ENCODE measurements at regions not wholly inside any gene's neighbourhood (a gene's known extent, or its start where the extent isn't known, plus 50 kb on each side); places are given as distances from the start of the nearest gene placed in this dataset.

- TF ChIP-seq, protein P1, sequence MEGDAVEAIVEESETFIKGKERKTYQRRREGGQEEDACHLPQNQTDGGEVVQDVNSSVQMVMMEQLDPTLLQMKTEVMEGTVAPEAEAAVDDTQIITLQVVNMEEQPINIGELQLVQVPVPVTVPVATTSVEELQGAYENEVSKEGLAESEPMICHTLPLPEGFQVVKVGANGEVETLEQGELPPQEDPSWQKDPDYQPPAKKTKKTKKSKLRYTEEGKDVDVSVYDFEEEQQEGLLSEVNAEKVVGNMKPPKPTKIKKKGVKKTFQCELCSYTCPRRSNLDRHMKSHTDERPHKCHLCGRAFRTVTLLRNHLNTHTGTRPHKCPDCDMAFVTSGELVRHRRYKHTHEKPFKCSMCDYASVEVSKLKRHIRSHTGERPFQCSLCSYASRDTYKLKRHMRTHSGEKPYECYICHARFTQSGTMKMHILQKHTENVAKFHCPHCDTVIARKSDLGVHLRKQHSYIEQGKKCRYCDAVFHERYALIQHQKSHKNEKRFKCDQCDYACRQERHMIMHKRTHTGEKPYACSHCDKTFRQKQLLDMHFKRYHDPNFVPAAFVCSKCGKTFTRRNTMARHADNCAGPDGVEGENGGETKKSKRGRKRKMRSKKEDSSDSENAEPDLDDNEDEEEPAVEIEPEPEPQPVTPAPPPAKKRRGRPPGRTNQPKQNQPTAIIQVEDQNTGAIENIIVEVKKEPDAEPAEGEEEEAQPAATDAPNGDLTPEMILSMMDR (IDR thresholded peaks at IDR 0.05; ENCODE audit: insufficient read depth, low read length, poor library complexity, severe bottlenecking) = no peak
- no peaks in the 10 kb centered on the region for H3K36me3 ChIP-seq (ENCODE audit: control insufficient read depth, insufficient read depth, low read length)
- no peak overlapping the region for H3K4me3 ChIP-seq (ENCODE audit: low read depth, low read length)
- no peaks in the 10 kb centered on the region for H3K27me3 ChIP-seq (ENCODE audit: control insufficient read depth, insufficient read depth, low read length)
- no peak for DNase-seq (ENCODE audit: low read depth)
These were observed 428.9 kb downstream of the LPIN1 start for GRCh38 chr2:12175323-12175722.

- no peak overlapping the region for H3K4me3 ChIP-seq (ENCODE audit: low read depth, low read length)
- no peaks in the 10 kb centered on the region for H3K36me3 ChIP-seq (ENCODE audit: control insufficient read depth, insufficient read depth, low read length)
- peak; percentile 48 for DNase-seq (ENCODE audit: low read depth)
- TF ChIP-seq, protein P1 (IDR thresholded peaks at IDR 0.05; ENCODE audit: insufficient read depth, low read length, poor library complexity, severe bottlenecking) = no peak
- no peaks in the 10 kb centered on the region for H3K27me3 ChIP-seq (ENCODE audit: control insufficient read depth, insufficient read depth, low read length)
These were observed 430.4 kb downstream of the LPIN1 start for GRCh38 chr2:12176623-12177454.

DNA sequence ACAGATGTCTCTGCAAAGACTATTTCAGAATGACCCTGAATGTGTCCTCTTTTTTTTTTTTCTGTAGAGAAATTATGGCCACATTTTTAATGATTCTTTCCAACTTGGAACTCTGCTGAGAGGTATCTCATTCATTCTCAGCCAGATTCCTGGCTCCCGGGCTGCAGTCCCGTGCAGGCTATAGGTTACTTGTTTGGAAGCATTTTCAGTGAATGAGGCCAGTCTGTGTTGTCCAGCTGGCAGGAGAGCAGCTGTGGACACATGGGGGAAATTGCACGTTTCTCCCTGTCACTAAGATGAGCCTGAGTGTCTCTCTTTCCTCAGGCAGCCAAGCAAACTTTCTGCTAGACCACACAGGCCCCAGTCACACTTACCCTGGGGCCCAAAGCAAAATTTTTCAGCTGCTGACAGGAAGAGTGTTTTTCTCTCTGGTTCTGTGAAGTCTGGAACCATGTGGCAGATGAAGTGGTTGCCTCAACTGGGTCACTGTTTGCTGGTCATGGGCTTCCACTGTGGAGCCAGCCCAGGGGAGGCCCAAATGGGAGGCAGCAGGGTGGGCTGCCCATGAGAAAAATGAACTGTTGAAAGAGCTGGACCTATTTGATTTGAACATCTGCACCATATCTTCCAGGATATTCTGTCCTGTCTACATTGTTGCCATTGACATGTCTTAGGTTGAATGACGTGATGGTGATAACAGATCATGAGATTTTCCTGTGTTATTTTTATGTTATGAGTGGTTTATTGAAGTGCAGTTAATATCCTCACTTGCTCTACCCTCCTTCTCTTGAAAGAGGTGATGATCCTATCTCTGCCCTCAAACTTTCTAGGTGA, 431.2 kb downstream of the LPIN1 start:
- TF ChIP-seq, protein P1 (IDR thresholded peaks at IDR 0.05; ENCODE audit: insufficient read depth, low read length, poor library complexity, severe bottlenecking) = no peak
- Histone ChIP-seq H3K4me3 (ENCODE audit: low read depth, low read length) (no peak overlapping the region), H3K36me3 (ENCODE audit: control insufficient read depth, insufficient read depth, low read length) (no peaks in the 10 kb centered on the region), H3K27me3 (ENCODE audit: control insufficient read depth, insufficient read depth, low read length) (no peaks in the 10 kb centered on the region)
- no peak for DNase-seq (ENCODE audit: low read depth)

DNA sequence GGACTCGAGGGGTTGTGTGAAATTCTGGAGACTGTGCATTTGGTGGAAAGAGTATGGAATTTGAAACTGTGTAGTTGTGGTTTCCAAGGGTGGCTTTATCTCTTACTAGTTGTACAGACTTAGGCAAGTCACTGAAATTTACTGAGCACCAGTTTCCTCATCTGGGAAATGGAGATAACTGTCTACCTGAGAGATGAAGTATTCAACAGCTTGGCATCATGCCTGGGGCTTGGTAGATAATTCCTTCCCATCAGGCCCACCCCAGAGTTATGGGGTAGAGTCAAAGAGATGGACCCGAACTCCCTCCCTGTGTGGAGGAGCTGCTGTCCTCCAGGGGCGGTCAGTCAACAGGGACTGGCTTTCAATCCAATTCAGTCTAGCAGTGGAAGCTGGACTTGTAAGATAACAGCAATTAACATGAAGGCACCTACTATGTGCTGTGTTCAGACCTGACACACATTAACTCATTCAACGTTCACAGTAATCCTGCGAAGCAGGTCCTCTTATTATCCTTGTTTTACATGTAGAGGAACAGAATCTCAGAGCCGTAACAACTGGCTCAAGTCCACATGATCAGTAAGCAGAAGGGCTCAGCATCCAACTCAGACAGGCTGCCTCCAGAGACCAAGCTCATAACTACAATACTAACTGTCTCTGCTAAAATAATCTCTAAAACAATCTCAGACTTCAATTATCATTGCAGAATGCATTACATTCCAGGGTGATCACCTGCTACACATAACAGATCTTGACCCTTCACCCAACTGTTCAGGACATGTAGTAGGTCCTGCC, 432.1 kb downstream of the LPIN1 start:
- no peak for DNase-seq (ENCODE audit: low read depth)
- TF ChIP-seq, protein P1 (IDR thresholded peaks at IDR 0.05; ENCODE audit: insufficient read depth, low read length, poor library complexity, severe bottlenecking) = no peak
- H3K4me3 ChIP-seq (ENCODE audit: low read depth, low read length) = no peak overlapping the region
- no peaks in the 10 kb centered on the region for H3K36me3 ChIP-seq (ENCODE audit: control insufficient read depth, insufficient read depth, low read length)
- H3K27me3 ChIP-seq (ENCODE audit: control insufficient read depth, insufficient read depth, low read length) = no peaks in the 10 kb centered on the region

GRCh38 chr2:12180031-12180430, 433.6 kb downstream of the LPIN1 start:
- TF ChIP-seq, protein P1 (IDR thresholded peaks at IDR 0.05; ENCODE audit: insufficient read depth, low read length, poor library complexity, severe bottlenecking) = no peak
- no peak overlapping the region for H3K4me3 ChIP-seq (ENCODE audit: low read depth, low read length)
- no peak for DNase-seq (ENCODE audit: low read depth)
- no peaks in the 10 kb centered on the region for H3K27me3 ChIP-seq (ENCODE audit: control insufficient read depth, insufficient read depth, low read length)
- H3K36me3 ChIP-seq (ENCODE audit: control insufficient read depth, insufficient read depth, low read length) = no peaks in the 10 kb centered on the region
